Loucy (cell line): ENCODE measurements at regions not wholly inside any gene's neighbourhood (a gene's known extent, or its start where the extent isn't known, plus 50 kb on each side); places are given as distances from the start of the nearest gene placed in this dataset.
"Not testable (repeated sequence)": the region's sequence is repeated elsewhere in the genome, so short reads cannot be mapped to it uniquely, and the experiment has no call there.

Experiments
- H2AFZ ChIP-seq: fragments of 200-600 bp; sonication (generic); 2 replicates; pipeline ENCODE4 v1.6.0; 2016; ENCODE audit warnings: antibody characterized with exemption, mild to moderate bottlenecking, low read length, moderate library complexity
- H3F3A ChIP-seq: fragments of 200-600 bp; 2 replicates; pipeline ENCODE4 v1.6.0; 2016; ENCODE audit warnings: antibody characterized with exemption, low read depth, mild to moderate bottlenecking
- H3K27me3 ChIP-seq: fragments of 200-600 bp; sonication (generic); 2 replicates; pipeline ENCODE4 v1.6.1; 2014; ENCODE audit warnings: low read length, mild to moderate bottlenecking; ENCODE audit not compliant: insufficient read depth, poor library complexity, severe bottlenecking
- H3K36me3 ChIP-seq: fragments of 200-600 bp; sonication (generic); 2 replicates; pipeline ENCODE4 v1.6.1; 2016; ENCODE audit warnings: low read length; ENCODE audit not compliant: insufficient read depth
- H3K4me1 ChIP-seq: fragments of 200-600 bp; sonication (generic); 2 replicates; pipeline ENCODE4 v1.5.1; 2014; ENCODE audit warnings: low read length, mild to moderate bottlenecking; ENCODE audit not compliant: insufficient read depth, poor library complexity, severe bottlenecking
- H3K4me2 ChIP-seq: fragments of 200-600 bp; sonication (generic); 2 replicates; pipeline ENCODE4 v1.6.0; 2014; ENCODE audit warnings: antibody characterized with exemption, low read length, low read depth, mild to moderate bottlenecking; ENCODE audit not compliant: poor library complexity, severe bottlenecking
- H3K4me3 ChIP-seq: fragments of 200-600 bp; sonication (generic); 2 replicates; pipeline ENCODE4 v1.5.1; 2014; ENCODE audit warnings: low read length, mild to moderate bottlenecking, mixed read lengths; ENCODE audit not compliant: poor library complexity, severe bottlenecking
- H3K79me2 ChIP-seq: fragments of 200-600 bp; sonication (generic); 2 replicates; pipeline ENCODE4 v1.6.1; 2014; ENCODE audit warnings: low read length; ENCODE audit not compliant: insufficient read depth
- H3K9ac ChIP-seq: fragments of 200-600 bp; sonication (generic); 2 replicates; pipeline ENCODE4 v1.6.0; 2014; ENCODE audit warnings: mild to moderate bottlenecking, low read depth, low read length, moderate library complexity; ENCODE audit not compliant: poor library complexity, severe bottlenecking
- H3K9me2 ChIP-seq: fragments of 200-600 bp; sonication (generic); replicated peaks from 2 replicates; pipeline ENCODE4 v1.6.1; 2016; ENCODE audit warnings: low read depth, low read length, mixed read lengths
- H3K9me3 ChIP-seq: fragments of 200-600 bp; sonication (generic); 2 replicates; pipeline ENCODE4 v1.6.1; 2014; ENCODE audit warnings: mild to moderate bottlenecking, antibody characterized with exemption, low read length, low read depth; ENCODE audit not compliant: insufficient read depth
- H4K20me1 ChIP-seq: fragments of 200-600 bp; sonication (generic); 2 replicates; pipeline ENCODE4 v1.6.0; 2014; ENCODE audit warnings: antibody characterized with exemption, low read length, mild to moderate bottlenecking; ENCODE audit not compliant: insufficient read depth, poor library complexity, severe bottlenecking
- CTCF ChIP-seq: fragments of 200-600 bp; sonication (generic); conservative IDR thresholded peaks from 2 replicates; pipeline ENCODE4 v1.5.1; 2014; ENCODE audit warnings: mild to moderate bottlenecking, antibody characterized with exemption, low read length
- EZH2phosphoT487 ChIP-seq: fragments of 200-600 bp; IDR thresholded peaks from 2 replicates; pipeline ENCODE4 v1.6.1; 2018; ENCODE audit warnings: antibody characterized with exemption, mild to moderate bottlenecking, moderate library complexity, borderline replicate concordance

DNA sequence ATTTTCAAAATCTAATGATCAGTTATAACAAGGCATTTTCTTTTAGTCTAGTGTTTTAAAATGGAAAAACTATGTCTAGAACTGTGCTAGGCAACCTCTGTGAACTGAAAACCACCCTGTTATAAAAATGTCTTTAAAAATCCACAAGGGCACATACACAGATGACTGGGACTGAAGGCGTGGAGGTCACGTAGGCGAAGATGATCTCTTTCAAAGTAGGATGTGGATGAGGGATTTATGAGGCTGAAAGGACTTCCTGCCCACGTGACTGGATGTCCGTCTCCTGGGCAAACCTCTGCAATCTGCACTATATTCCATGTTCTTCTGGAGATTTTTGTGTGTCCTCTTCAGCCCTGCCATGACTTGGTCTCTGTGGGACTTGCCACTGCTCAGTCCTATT is 84.2 kb upstream of the ZNF536 start:
- H3K9me3 ChIP-seq: no peaks in the 10 kb centered on the region

DNA sequence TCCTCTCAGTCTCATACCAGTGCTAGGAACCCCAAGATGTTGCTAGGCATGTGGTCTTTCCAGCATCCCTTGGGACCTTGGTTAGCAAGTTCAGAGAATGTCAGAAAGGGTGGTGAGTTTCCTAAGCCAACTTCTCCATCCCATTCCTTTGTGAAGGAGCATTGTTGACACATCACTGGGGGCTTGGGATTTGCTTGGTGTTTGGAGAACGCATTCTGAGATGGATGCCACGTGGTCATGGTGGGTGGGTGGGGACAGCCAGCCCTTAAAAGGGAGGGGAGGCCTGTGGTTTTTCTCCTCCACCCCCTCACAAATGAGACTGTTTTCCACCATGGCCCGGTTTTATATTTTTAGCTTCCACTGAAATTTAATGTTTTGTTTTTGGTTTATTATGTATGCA is 83.3 kb upstream of the ZNF536 start:
- no peaks in the 10 kb centered on the region for H3K79me2 ChIP-seq
- TF ChIP-seq EZH2phosphoT487 (no peak), CTCF (no peak)
- H3K27me3 ChIP-seq: no peaks in the 10 kb centered on the region
- no peaks in the 10 kb centered on the region for H3F3A ChIP-seq
- H2AFZ ChIP-seq: no peak overlapping the region
- H4K20me1 ChIP-seq: no peaks in the 10 kb centered on the region
- H3K4me2 ChIP-seq: no peak overlapping the region
- no peak overlapping the region for H3K9ac ChIP-seq
- H3K9me2 ChIP-seq: no peaks in the 10 kb centered on the region
- no peak overlapping the region for H3K4me3 ChIP-seq
- no peaks in the 10 kb centered on the region for H3K9me3 ChIP-seq
- H3K4me1 ChIP-seq: no peaks in the 10 kb centered on the region
- H3K36me3 ChIP-seq: no peaks in the 10 kb centered on the region

More for the DNA sequence above, 84.2 kb upstream of the ZNF536 start:
- Histone ChIP-seq H3K9ac (no peak overlapping the region), H3K79me2 (no peaks in the 10 kb centered on the region), H3K36me3 (no peaks in the 10 kb centered on the region), H3K4me2 (no peak overlapping the region), H2AFZ (no peak overlapping the region), H3K27me3 (no peaks in the 10 kb centered on the region), H3K9me2 (no peaks in the 10 kb centered on the region), H3K4me3 (no peak overlapping the region), H3F3A (no peaks in the 10 kb centered on the region), H4K20me1 (no peaks in the 10 kb centered on the region), H3K4me1 (no peaks in the 10 kb centered on the region)
- TF ChIP-seq CTCF: no peak
- TF ChIP-seq EZH2phosphoT487: no peak

DNA sequence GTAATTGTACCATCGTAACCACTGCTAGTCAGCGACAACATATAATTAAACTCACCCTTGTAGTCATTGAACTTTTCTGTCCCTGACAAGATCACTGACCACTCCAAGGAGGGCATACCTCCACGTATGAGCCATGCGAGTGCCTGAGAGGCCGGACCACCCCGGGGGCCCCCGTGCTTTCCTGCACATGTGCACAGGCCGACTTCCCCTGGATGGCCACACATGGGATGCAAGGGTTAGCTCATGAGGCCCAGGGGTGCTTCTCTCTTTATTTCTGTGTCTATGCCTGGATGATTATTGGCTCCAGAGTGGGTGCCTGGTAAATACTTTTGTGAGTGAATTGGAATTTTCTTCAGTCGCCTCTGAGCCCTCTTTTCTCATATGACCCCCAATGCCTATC is 82.8 kb upstream of the ZNF536 start:
- H3K27me3 ChIP-seq: no peaks in the 10 kb centered on the region
- no peak overlapping the region for H3K4me2 ChIP-seq
- no peaks in the 10 kb centered on the region for H3F3A ChIP-seq
- no peaks in the 10 kb centered on the region for H4K20me1 ChIP-seq
- TF ChIP-seq CTCF: no peak
- no peak for TF ChIP-seq EZH2phosphoT487
- H3K9me3 ChIP-seq: no peaks in the 10 kb centered on the region
- H2AFZ ChIP-seq: no peak overlapping the region
- H3K36me3 ChIP-seq: no peaks in the 10 kb centered on the region
- no peak overlapping the region for H3K4me3 ChIP-seq
- H3K9me2 ChIP-seq: no peaks in the 10 kb centered on the region
- no peaks in the 10 kb centered on the region for H3K4me1 ChIP-seq
- H3K79me2 ChIP-seq: no peaks in the 10 kb centered on the region
- no peak overlapping the region for H3K9ac ChIP-seq

GRCh38 chr19:30290805-30291204 is 81.4 kb upstream of the ZNF536 start:
- not testable (repeated sequence) for H3K4me3 ChIP-seq, H2AFZ ChIP-seq, H4K20me1 ChIP-seq, H3K9me2 ChIP-seq, H3K9me3 ChIP-seq, H3K27me3 ChIP-seq, H3K4me1 ChIP-seq, H3K79me2 ChIP-seq, H3K36me3 ChIP-seq, H3K4me2 ChIP-seq, H3F3A ChIP-seq, H3K9ac ChIP-seq
